GM12864 (cell line): ENCODE measurements at regions not wholly inside any gene's neighbourhood (a gene's known extent, or its start where the extent isn't known, plus 50 kb on each side); places are given as distances from the start of the nearest gene placed in this dataset.

Source experiments
- DNase-seq: peaks from one replicate; pipeline ENCODE4 v3.0.0-alpha.2; 2011; ENCODE audit warnings: low read depth
- H3K4me3 ChIP-seq: 2 replicates; pipeline ENCODE4 v1.5.1; 2011; ENCODE audit warnings: mild to moderate bottlenecking, low read depth, low read length, control low read depth
- CTCF ChIP-seq: IDR thresholded peaks from 2 replicates; pipeline ENCODE4 v1.5.1; 2011; ENCODE audit warnings: low read depth, mild to moderate bottlenecking, moderate library complexity, low read length, control low read depth, inconsistent platforms; ENCODE audit errors: missing control alignments

- TF ChIP-seq CTCF: no peak
- H3K4me3 ChIP-seq: no peak overlapping the region
- DNase-seq: no peak
Measured at GRCh38 chr1:194684636-194685035, 1498.2 kb upstream of the B3GALT2 start.

GRCh38 chr1:194658090-194658439, 1471.7 kb upstream of the B3GALT2 start:
- no peak for DNase-seq
- no peak for TF ChIP-seq CTCF

GRCh38 chr1:194654956-194655355, 1468.5 kb upstream of the B3GALT2 start:
- no peak for TF ChIP-seq CTCF
- no peak overlapping the region for H3K4me3 ChIP-seq
- DNase-seq: no peak

More at GRCh38 chr1:194658090-194658439, 1471.7 kb upstream of the B3GALT2 start:
- no peak overlapping the region for H3K4me3 ChIP-seq

GRCh38 chr1:194653385-194653784, 1467.0 kb upstream of the B3GALT2 start:
- no peak for TF ChIP-seq CTCF
- H3K4me3 ChIP-seq: no peak overlapping the region
- DNase-seq: no peak

GRCh38 chr1:194647118-194647517, 1460.7 kb upstream of the B3GALT2 start:
- DNase-seq: no peak
- no peak for TF ChIP-seq CTCF
- H3K4me3 ChIP-seq: no peak overlapping the region

- no peak for DNase-seq
- H3K4me3 ChIP-seq: no peak overlapping the region
- TF ChIP-seq CTCF: no peak
Measured at GRCh38 chr1:194644528-194644927, 1458.1 kb upstream of the B3GALT2 start.

- no peak for TF ChIP-seq CTCF
- no peak for DNase-seq
Measured at GRCh38 chr1:194640322-194640721, 1453.9 kb upstream of the B3GALT2 start.

More at GRCh38 chr1:194640322-194640721, 1453.9 kb upstream of the B3GALT2 start:
- no peak overlapping the region for H3K4me3 ChIP-seq
